ENCODE measurements at regions not wholly inside any gene's neighbourhood (a gene's known extent, or its start where the extent isn't known, plus 50 kb on each side); places are given as distances from the start of the nearest gene placed in this dataset.
"Not testable (repeated sequence)": the region's sequence is repeated elsewhere in the genome, so short reads cannot be mapped to it uniquely, and the experiment has no call there.

- dilution Hi-C loops (cut with MboI; ENCODE audit: extremely low pct_ligation_motif_present, low sequenced_read_pairs); FAIRE-seq; H3K9me1 ChIP-seq (ENCODE audit: control insufficient read depth, extremely low read depth, insufficient read depth, low read length); H3K27me3 ChIP-seq (ENCODE audit: control insufficient read depth, extremely low read depth, insufficient read depth, low read length); H4K20me1 ChIP-seq (ENCODE audit: control insufficient read depth, extremely low read depth, insufficient read depth, low read length); H3K27ac ChIP-seq (ENCODE audit: control insufficient read depth, insufficient read depth, low read length); DNase-seq (ENCODE audit: low read depth, low spot score); H3K36me3 ChIP-seq (ENCODE audit: control insufficient read depth in 2 of 2, extremely low read depth in 1 of 2, insufficient read depth in 2 of 2, low read length in 2 of 2); H3K4me3 ChIP-seq (ENCODE audit: control insufficient read depth in 2 of 3, extremely low read depth in 1 of 3, insufficient read depth in 2 of 3, low read depth in 1 of 3, low read length in 3 of 3); H3K4me2 ChIP-seq (ENCODE audit: control insufficient read depth, extremely low read depth, insufficient read depth, low read depth, low read length); H3K9me3 ChIP-seq (ENCODE audit: control insufficient read depth, low read depth, low read length); H2AFZ ChIP-seq (ENCODE audit: control insufficient read depth, low read length); H3K9ac ChIP-seq (ENCODE audit: control insufficient read depth, extremely low read depth, insufficient read depth, low read length); H3K4me1 ChIP-seq (ENCODE audit: control insufficient read depth, extremely low read depth, insufficient read depth, low read length); H3K79me2 ChIP-seq (ENCODE audit: control insufficient read depth, insufficient read depth, low read length): not testable (repeated sequence)
Measured at GRCh38 chr2:89537862-89538261, 846.4 kb downstream of the RPIA start.

GRCh38 chr2:89544110-89544509 lies 852.6 kb downstream of the RPIA start:
- dilution Hi-C loops (cut with MboI; ENCODE audit: extremely low pct_ligation_motif_present, low sequenced_read_pairs); H3K27me3 ChIP-seq (ENCODE audit: control insufficient read depth, extremely low read depth, insufficient read depth, low read length); DNase-seq (ENCODE audit: low read depth, low spot score); H2AFZ ChIP-seq (ENCODE audit: control insufficient read depth, low read length); H3K79me2 ChIP-seq (ENCODE audit: control insufficient read depth, insufficient read depth, low read length); H3K9me3 ChIP-seq (ENCODE audit: control insufficient read depth, low read depth, low read length); H3K4me1 ChIP-seq (ENCODE audit: control insufficient read depth, extremely low read depth, insufficient read depth, low read length); H3K9ac ChIP-seq (ENCODE audit: control insufficient read depth, extremely low read depth, insufficient read depth, low read length); H4K20me1 ChIP-seq (ENCODE audit: control insufficient read depth, extremely low read depth, insufficient read depth, low read length); H3K9me1 ChIP-seq (ENCODE audit: control insufficient read depth, extremely low read depth, insufficient read depth, low read length); H3K27ac ChIP-seq (ENCODE audit: control insufficient read depth, insufficient read depth, low read length); H3K4me2 ChIP-seq (ENCODE audit: control insufficient read depth, extremely low read depth, insufficient read depth, low read depth, low read length); FAIRE-seq; H3K4me3 ChIP-seq (ENCODE audit: control insufficient read depth in 2 of 3, extremely low read depth in 1 of 3, insufficient read depth in 2 of 3, low read depth in 1 of 3, low read length in 3 of 3); H3K36me3 ChIP-seq (ENCODE audit: control insufficient read depth in 2 of 2, extremely low read depth in 1 of 2, insufficient read depth in 2 of 2, low read length in 2 of 2): not testable (repeated sequence)

GRCh38 chr2:89579154-89579553 lies 887.7 kb downstream of the RPIA start:
- H3K4me3 ChIP-seq (ENCODE audit: control insufficient read depth in 2 of 3, extremely low read depth in 1 of 3, insufficient read depth in 2 of 3, low read depth in 1 of 3, low read length in 3 of 3); H3K79me2 ChIP-seq (ENCODE audit: control insufficient read depth, insufficient read depth, low read length); H3K27ac ChIP-seq (ENCODE audit: control insufficient read depth, insufficient read depth, low read length); H3K4me2 ChIP-seq (ENCODE audit: control insufficient read depth, extremely low read depth, insufficient read depth, low read depth, low read length); dilution Hi-C loops (cut with MboI; ENCODE audit: extremely low pct_ligation_motif_present, low sequenced_read_pairs); H3K27me3 ChIP-seq (ENCODE audit: control insufficient read depth, extremely low read depth, insufficient read depth, low read length); H3K36me3 ChIP-seq (ENCODE audit: control insufficient read depth in 2 of 2, extremely low read depth in 1 of 2, insufficient read depth in 2 of 2, low read length in 2 of 2); H3K9me3 ChIP-seq (ENCODE audit: control insufficient read depth, low read depth, low read length); H4K20me1 ChIP-seq (ENCODE audit: control insufficient read depth, extremely low read depth, insufficient read depth, low read length); H3K9me1 ChIP-seq (ENCODE audit: control insufficient read depth, extremely low read depth, insufficient read depth, low read length); DNase-seq (ENCODE audit: low read depth, low spot score); H3K9ac ChIP-seq (ENCODE audit: control insufficient read depth, extremely low read depth, insufficient read depth, low read length); FAIRE-seq; H2AFZ ChIP-seq (ENCODE audit: control insufficient read depth, low read length); H3K4me1 ChIP-seq (ENCODE audit: control insufficient read depth, extremely low read depth, insufficient read depth, low read length): not testable (repeated sequence)

GRCh38 chr2:89582816-89583215 lies 891.3 kb downstream of the RPIA start:
- dilution Hi-C loops (cut with MboI; ENCODE audit: extremely low pct_ligation_motif_present, low sequenced_read_pairs); H4K20me1 ChIP-seq (ENCODE audit: control insufficient read depth, extremely low read depth, insufficient read depth, low read length); H3K36me3 ChIP-seq (ENCODE audit: control insufficient read depth in 2 of 2, extremely low read depth in 1 of 2, insufficient read depth in 2 of 2, low read length in 2 of 2); H3K4me1 ChIP-seq (ENCODE audit: control insufficient read depth, extremely low read depth, insufficient read depth, low read length); H3K79me2 ChIP-seq (ENCODE audit: control insufficient read depth, insufficient read depth, low read length); H3K9me1 ChIP-seq (ENCODE audit: control insufficient read depth, extremely low read depth, insufficient read depth, low read length); H3K9me3 ChIP-seq (ENCODE audit: control insufficient read depth, low read depth, low read length); FAIRE-seq; H3K27ac ChIP-seq (ENCODE audit: control insufficient read depth, insufficient read depth, low read length); H3K4me3 ChIP-seq (ENCODE audit: control insufficient read depth in 2 of 3, extremely low read depth in 1 of 3, insufficient read depth in 2 of 3, low read depth in 1 of 3, low read length in 3 of 3); H3K4me2 ChIP-seq (ENCODE audit: control insufficient read depth, extremely low read depth, insufficient read depth, low read depth, low read length); H2AFZ ChIP-seq (ENCODE audit: control insufficient read depth, low read length); DNase-seq (ENCODE audit: low read depth, low spot score); H3K27me3 ChIP-seq (ENCODE audit: control insufficient read depth, extremely low read depth, insufficient read depth, low read length); H3K9ac ChIP-seq (ENCODE audit: control insufficient read depth, extremely low read depth, insufficient read depth, low read length): not testable (repeated sequence)

- H3K27ac ChIP-seq (ENCODE audit: control insufficient read depth, insufficient read depth, low read length); H4K20me1 ChIP-seq (ENCODE audit: control insufficient read depth, extremely low read depth, insufficient read depth, low read length); H3K4me1 ChIP-seq (ENCODE audit: control insufficient read depth, extremely low read depth, insufficient read depth, low read length); FAIRE-seq; H3K79me2 ChIP-seq (ENCODE audit: control insufficient read depth, insufficient read depth, low read length); H3K36me3 ChIP-seq (ENCODE audit: control insufficient read depth in 2 of 2, extremely low read depth in 1 of 2, insufficient read depth in 2 of 2, low read length in 2 of 2); H3K9ac ChIP-seq (ENCODE audit: control insufficient read depth, extremely low read depth, insufficient read depth, low read length); H3K4me2 ChIP-seq (ENCODE audit: control insufficient read depth, extremely low read depth, insufficient read depth, low read depth, low read length); H3K9me3 ChIP-seq (ENCODE audit: control insufficient read depth, low read depth, low read length); H3K4me3 ChIP-seq (ENCODE audit: control insufficient read depth in 2 of 3, extremely low read depth in 1 of 3, insufficient read depth in 2 of 3, low read depth in 1 of 3, low read length in 3 of 3); dilution Hi-C loops (cut with MboI; ENCODE audit: extremely low pct_ligation_motif_present, low sequenced_read_pairs); H2AFZ ChIP-seq (ENCODE audit: control insufficient read depth, low read length); DNase-seq (ENCODE audit: low read depth, low spot score); H3K27me3 ChIP-seq (ENCODE audit: control insufficient read depth, extremely low read depth, insufficient read depth, low read length); H3K9me1 ChIP-seq (ENCODE audit: control insufficient read depth, extremely low read depth, insufficient read depth, low read length): not testable (repeated sequence)
Measured at GRCh38 chr2:89584046-89584445, 892.6 kb downstream of the RPIA start.

Data from keratinocyte (primary cell).